ENCODE measurements at regions not wholly inside any gene's neighbourhood (a gene's known extent, or its start where the extent isn't known, plus 50 kb on each side); places are given as distances from the start of the nearest gene placed in this dataset.

GRCh38 chr4:164136180-164136616 is 617.7 kb upstream of the SMIM31 start:
- Histone ChIP-seq H3K4me2 (no peak overlapping the region), H3K4me3 (no peak overlapping the region), H3K4me1 (no peaks in the 10 kb centered on the region), H3K27ac (no peak overlapping the region), H3K9me3 (no peaks in the 10 kb centered on the region)
- DNase-seq (ENCODE audit: low read depth in 1 of 2, low spot score in 1 of 2) (no peak), ATAC-seq (no peak), FAIRE-seq (no peak)
- ChIA-PET CTCF (no interaction called here), POLR2A (no interaction called here)
- 7% methylated on average over 2 of the region's 2 CpGs for WGBS (ENCODE audit: missing lambda C conversion rate)
- TF ChIP-seq ZFP36 (IDR thresholded peaks at IDR 0.05; ENCODE audit: borderline replicate concordance, partially characterized antibody) (no peak), USF2 (IDR thresholded peaks at IDR 0.05) (no peak), NFE2L2 (conservative IDR thresholded peaks at IDR 0.05; ENCODE audit: low read length) (no peak), MYC (IDR thresholded peaks at IDR 0.05; ENCODE audit: borderline replicate concordance, low read length) (no peak), CTCF (IDR thresholded peaks at IDR 0.05) (no peak), POLR2AphosphoS2 (conservative IDR thresholded peaks at IDR 0.05; ENCODE audit: low read length) (no peak), EHMT2 (IDR thresholded peaks at IDR 0.05; ENCODE audit: low read depth) (no peak), FOSB (CRISPR knock-in tag; IDR thresholded peaks at IDR 0.05) (no peak)

GRCh38 chr4:164138521-164138920 is 615.4 kb upstream of the SMIM31 start:
- ATAC-seq: no peak
- CTCF ChIA-PET: no interaction called here

More at GRCh38 chr4:164138521-164138920, 615.4 kb upstream of the SMIM31 start:
- no peak overlapping the region for H3K27ac ChIP-seq
- WGBS (ENCODE audit: missing lambda C conversion rate): 40% methylated on average over 2 of the region's 2 CpGs
- TF ChIP-seq HOXB13 (CRISPR knock-in tag; IDR thresholded peaks at IDR 0.05; ENCODE audit: low read depth) (no peak), MAZ (IDR thresholded peaks at IDR 0.05; ENCODE audit: borderline replicate concordance, low read depth, low read length) (no peak), FOXS1 (CRISPR knock-in tag; IDR thresholded peaks at IDR 0.05) (no peak), NFE2L2 (conservative IDR thresholded peaks at IDR 0.05; ENCODE audit: low read length) (no peak), HMGXB4 (CRISPR knock-in tag; IDR thresholded peaks at IDR 0.05; ENCODE audit: borderline replicate concordance) (no peak), EP300 (IDR thresholded peaks at IDR 0.05) (no peak), KDM1A (IDR thresholded peaks at IDR 0.05; ENCODE audit: low read depth) (no peak), BHLHE40 (IDR thresholded peaks at IDR 0.05; ENCODE audit: low read depth, low read length) (no peak), HOXB5 (CRISPR knock-in tag; IDR thresholded peaks at IDR 0.05) (no peak), NPAS2 (CRISPR knock-in tag; IDR thresholded peaks at IDR 0.05; ENCODE audit: borderline replicate concordance) (no peak), CBX2 (IDR thresholded peaks at IDR 0.05; ENCODE audit: borderline replicate concordance, low read depth) (no peak), PHF8 (IDR thresholded peaks at IDR 0.05; ENCODE audit: borderline replicate concordance, low read depth) (no peak), FOSL2 (IDR thresholded peaks at IDR 0.05) (no peak), FOSL2 (CRISPR knock-in tag; IDR thresholded peaks at IDR 0.05) (no peak), RFX5 (IDR thresholded peaks at IDR 0.05) (no peak), POLR2AphosphoS2 (conservative IDR thresholded peaks at IDR 0.05; ENCODE audit: low read length) (no peak), FOSB (CRISPR knock-in tag; IDR thresholded peaks at IDR 0.05) (no peak), EHF (CRISPR knock-in tag; IDR thresholded peaks at IDR 0.05) (no peak), ELK1 (IDR thresholded peaks at IDR 0.05; ENCODE audit: low read depth, low read length) (no peak), HOXA7 (CRISPR knock-in tag; IDR thresholded peaks at IDR 0.05) (no peak), CTCF (IDR thresholded peaks at IDR 0.05) (no peak)
- POLR2A ChIA-PET: no interaction called here
- H3K9me3 ChIP-seq: no peaks in the 10 kb centered on the region
- H3K4me2 ChIP-seq: no peak overlapping the region
- no peaks in the 10 kb centered on the region for H3K4me1 ChIP-seq
- no peak overlapping the region for H3K4me3 ChIP-seq
- DNase-seq (ENCODE audit: low read depth in 1 of 2, low spot score in 1 of 2) (no peak), FAIRE-seq (no peak)

Measured in A549 (cell line).